DOHH2 (cell line): ENCODE measurements at regions not wholly inside any gene's neighbourhood (a gene's known extent, or its start where the extent isn't known, plus 50 kb on each side); places are given as distances from the start of the nearest gene placed in this dataset.

Experiments
- CTCF ChIP-seq: fragments of 200-600 bp; sonication (generic); IDR thresholded peaks from one replicate; pipeline ENCODE4 v1.5.1; 2014; ENCODE audit warnings: antibody characterized with exemption, mild to moderate bottlenecking, low read depth, low read length; ENCODE audit not compliant: poor library complexity, severe bottlenecking
- EZH2phosphoT487 ChIP-seq: fragments of 200-600 bp; sonication (generic); IDR thresholded peaks from 2 replicates; pipeline ENCODE4 v1.6.1; 2017; ENCODE audit warnings: borderline replicate concordance, mild to moderate bottlenecking, antibody characterized with exemption, low read length, moderate library complexity, mixed read lengths

GRCh38 chr5:163580516-163580915, 75.1 kb downstream of the MAT2B start:
- TF ChIP-seq CTCF (no peak), EZH2phosphoT487 (no peak)
